ENCODE measurements at regions not wholly inside any gene's neighbourhood (a gene's known extent, or its start where the extent isn't known, plus 50 kb on each side); places are given as distances from the start of the nearest gene placed in this dataset.
"Not testable (repeated sequence)": the region's sequence is repeated elsewhere in the genome, so short reads cannot be mapped to it uniquely, and the experiment has no call there.

DNA sequence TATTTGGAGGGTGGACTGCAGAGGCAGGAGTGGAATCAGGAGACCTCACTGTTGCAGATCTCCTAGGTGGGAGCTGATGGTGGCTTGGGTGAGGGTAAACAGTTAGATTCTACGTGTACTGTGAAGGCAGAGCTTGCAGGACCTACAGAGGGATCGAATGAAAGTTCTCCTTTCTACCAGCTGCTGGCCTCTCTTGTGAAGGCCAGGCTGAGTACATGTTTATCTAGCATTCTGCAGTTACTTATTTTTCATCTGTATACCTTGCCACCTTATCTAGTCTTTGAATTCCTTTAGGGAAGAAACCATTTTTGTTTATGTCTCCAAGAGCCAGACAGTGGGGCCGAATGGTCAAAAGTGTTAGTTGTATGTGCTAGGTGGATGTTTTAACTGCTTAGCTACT, 57.6 kb downstream of the PTTG1 start:
- DNase-seq, result no peak

DNA sequence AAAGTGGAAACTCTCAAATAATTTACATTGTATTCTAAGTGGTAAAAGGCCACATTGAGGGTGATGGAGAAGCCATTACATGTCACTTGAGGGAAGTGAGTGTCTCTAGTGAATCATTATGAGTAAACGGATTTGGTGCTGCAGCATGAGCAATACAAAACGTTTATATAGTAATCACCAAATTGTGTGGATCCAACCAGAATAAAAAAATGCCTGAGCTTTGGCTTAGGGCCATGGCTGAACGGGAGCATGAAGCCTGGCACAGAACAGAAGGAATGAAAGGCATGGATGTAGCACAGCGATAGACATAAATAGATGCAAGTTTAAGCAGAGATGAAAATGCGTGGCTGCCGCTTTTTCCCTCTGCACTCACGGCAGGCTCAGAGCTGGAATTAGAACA, 58.3 kb downstream of the PTTG1 start:
- no peak for DNase-seq

DNA sequence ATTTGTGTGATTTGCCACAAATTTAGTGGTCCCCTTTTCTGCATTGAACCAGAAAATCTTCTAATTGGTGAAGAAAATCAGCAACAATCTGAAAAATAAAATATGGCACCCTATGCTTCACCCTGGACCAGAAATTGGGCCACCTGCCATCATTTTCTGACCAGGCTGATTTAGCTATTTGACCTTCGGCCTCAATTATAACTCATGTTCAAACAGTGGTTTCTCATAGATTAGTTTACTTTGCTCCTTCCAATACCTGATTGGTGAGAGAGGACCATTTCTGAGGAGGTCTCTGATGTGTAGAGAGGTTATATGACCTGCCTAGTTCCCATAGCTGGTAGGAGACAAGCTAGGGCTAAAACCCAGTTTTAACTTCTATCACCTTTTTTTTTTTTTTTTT, 59.0 kb downstream of the PTTG1 start:
- DNase-seq, result no peak

DNA sequence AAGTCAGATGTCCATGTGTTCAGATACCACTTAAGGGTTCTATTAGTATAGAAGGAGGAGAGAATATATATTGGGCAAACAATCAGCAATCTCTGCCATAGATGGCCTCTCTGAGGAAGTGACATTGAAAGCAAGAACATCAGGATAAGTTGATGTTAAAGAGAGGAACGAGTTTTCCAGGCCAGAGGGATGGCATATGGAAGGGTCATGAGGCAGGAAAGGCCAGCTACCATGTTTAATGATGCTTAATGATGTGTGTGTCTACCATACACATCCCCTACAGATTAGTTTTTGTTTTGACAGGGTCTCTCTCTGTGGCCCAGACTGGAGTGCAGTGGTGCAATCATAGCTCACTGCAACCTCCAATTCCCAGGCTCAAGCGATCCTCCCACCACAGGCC, 63.0 kb downstream of the PTTG1 start:
- no peak for DNase-seq

DNA sequence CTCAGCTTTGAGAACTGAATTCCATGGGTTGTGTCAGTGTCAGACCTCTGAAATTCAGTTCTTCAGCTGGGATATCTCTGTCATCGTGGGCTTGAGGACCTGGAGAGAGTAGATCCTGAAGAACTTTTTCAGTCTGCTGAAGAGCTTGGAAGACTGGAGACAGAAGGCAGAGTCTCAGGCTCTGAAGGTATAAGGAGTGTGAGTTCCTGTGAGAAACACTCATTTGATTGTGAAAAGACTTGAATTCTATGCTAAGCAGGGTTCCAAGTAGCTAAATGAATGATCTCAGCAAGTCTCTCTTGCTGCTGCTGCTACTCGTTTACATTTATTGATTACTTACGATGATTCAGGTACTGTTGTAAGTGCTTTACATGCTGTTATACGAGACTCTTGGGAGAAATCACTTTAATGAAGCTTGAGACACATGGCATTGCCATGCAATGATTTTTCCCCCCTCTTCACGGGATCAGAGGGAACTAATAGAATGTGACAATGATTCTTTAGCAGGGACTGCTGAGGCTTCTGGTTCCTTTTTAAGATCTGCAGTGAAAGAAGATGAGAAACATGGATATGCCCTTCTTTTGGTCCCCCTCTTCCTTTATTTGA, 63.8 kb downstream of the PTTG1 start:
- DNase-seq, result no peak

DNA sequence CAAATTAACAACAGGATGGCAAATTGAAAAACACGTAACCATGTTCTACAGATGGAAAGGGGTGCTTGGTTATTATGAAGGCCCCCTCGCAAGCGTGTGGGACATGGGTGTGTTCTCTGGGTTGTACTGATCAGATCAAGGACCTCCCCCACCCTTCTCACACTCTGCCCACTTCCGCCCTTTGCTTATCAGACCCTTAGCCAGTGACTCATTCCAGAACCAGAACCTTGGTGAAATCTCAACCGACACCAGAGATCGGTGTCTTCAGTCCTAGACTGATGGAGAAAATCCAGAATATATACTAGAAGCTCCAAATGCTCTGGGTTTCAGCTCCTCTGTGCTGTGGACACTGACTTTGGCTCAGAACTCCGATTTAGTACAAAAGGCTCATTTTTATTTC, 64.9 kb downstream of the PTTG1 start:
- peak; percentile 83 for DNase-seq

DNA sequence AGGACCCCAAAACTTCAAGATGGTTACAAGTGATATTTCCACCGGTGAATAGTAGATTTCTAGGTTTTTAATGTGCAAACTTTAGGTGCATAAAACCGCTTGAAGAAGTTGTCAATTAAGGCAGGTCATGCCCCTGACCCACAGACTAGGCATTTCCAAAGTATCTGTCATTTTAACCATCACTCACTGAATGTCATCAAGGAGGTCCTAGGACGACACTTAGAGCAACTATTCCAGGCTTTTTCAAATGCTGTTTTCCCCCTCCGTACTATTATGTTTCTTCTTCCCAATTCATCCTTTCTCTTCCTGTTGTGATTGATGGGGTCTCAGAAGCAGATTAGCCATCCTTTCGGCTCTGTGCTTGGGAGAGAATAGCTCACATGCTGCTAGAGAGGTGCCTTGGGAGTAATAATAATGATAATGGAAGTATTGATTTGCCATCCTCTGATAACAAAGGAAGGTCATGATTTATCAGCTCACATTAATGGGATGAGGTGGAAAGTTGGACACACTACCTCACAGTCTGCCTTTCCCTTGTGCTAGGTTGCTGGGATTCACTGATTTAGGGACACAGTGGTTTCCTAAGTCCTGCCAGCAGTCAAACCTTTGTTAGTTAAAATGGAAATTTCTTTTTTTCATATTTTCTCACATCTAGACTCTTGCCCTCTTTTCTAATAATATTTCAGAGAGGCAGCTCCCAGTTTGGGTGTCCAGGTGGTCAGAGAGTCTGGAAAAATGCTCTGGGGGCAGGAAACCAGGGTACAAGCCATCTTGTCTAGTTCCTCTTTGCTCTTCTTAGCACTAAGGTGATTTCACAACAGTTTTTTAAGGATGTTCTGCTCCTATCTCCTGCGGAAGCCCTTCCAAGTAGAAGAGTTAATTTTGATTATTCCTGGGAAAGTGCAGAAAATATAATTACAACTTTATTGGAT, 67.0 kb downstream of the PTTG1 start:
- DNase-seq, result no peak

DNA sequence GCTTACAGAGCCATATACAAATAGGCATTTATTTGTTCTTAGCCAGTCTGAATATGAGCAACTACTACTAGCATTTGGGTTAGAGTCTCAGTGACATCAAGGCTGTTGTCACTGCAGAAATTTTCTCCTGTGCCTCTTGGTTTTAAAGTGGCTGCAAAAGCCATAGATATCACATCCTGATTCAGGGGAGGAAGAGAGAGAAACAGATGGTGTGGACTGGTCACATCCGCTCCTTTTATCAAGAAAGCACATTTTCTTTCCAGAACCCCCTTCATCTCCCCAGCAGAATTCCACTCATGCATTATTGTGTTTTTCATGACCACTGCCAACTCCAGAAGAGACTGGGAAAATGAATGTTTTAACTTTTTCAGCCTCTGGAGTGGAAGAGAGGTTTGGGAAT, 69.8 kb downstream of the PTTG1 start:
- no peak for DNase-seq

DNA sequence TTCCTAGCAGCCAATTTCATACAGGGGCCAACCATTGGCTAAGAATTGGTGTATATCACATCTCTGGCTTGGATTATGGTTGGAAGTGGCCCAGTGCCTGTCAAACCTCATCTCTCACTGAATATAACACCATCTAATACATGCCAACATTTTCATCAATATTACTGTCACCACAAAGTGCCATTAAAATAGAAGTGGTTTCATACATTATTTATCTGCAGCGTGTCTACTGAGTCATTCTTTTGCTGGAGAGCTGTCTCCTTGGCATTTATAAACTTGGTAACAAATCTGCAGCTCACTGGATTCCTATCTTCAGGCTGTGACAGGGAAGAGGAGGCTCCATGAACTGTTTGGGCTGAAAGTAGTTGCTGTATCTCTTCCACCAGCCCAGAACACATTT, 70.9 kb downstream of the PTTG1 start:
- no peak for DNase-seq

DNA sequence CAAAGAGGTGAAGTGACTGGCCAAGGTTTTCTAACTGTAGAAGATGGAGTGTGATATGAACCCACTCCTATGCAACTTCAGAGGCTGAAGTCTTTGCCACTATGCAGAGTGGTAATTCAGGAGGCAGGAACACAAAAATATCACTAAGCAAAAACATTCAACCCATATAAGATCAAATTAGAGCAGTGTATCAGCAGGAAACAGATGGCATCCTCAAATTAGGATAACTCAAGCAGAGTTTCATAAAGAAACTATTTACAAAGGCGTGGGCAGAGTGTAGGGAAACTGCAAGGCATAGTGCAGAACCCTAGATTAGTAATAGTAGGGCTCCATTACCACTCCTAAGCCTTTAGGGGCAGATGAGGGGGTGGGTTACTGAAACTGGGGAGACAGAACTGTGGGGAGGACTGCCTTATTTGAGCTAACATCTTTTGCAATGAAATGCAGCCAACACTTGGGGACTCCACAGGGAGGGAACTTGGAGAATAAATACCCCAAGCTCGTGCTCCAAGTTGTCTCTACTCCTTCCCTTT, 72.2 kb downstream of the PTTG1 start:
- DNase-seq, result no peak

DNA sequence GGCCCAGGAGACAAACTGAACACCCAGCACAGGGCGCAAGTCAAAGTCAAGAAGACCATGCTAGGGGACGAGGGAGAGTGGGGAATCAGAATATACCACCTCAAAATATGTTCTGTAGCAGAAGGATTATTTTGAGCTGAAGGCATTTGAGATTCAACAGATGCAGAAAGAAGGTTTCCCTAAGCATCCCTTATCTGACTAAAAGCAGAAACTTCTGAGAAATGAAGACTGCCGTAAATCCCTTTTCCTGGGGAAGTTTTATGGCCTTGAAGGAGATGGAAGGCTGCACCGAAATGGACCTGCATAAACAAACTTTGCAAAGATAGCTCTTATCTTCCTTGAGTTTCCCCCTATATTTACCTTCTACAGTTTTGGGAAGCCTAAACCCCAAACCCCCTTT, 72.8 kb downstream of the PTTG1 start:
- DNase-seq, result no peak

DNA sequence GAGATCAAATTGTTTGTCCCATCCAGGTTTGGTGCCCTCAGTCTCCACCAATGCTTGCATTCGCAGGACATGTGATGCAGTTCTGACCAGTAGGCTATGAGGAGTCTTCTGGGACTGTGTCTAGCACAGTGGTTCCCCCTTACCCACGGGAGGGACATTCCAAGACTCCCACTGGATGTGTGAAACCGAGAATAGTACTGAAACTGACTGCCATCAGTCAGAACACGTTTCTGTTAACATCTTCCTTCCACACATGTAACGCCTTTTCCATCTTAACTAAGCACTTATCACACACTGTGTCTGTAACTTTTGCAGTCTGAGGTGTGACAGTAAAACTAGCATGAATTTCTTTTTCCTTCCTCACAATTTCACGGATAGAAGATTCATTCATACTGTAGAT, 74.7 kb downstream of the PTTG1 start:
- DNase-seq, result no peak

DNA sequence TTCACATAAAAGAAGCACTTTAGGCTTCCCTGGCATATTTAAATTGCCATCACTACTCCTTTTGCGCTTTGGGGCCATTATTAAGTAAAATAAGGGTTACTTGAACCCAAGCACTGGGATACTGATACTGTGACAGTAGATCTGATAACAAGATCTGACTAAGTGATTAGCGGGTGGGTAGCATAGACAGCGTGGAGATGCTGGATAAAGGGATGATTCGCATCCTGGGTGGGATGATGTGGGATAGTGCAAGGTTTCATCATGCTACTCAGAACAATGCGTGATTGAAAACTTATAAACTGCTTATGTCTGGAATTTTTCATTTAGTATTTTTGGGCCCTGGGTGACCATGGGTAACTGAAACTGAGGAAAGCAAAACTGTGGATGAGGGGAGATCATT, 75.1 kb downstream of the PTTG1 start:
- DNase-seq, result no peak

DNA sequence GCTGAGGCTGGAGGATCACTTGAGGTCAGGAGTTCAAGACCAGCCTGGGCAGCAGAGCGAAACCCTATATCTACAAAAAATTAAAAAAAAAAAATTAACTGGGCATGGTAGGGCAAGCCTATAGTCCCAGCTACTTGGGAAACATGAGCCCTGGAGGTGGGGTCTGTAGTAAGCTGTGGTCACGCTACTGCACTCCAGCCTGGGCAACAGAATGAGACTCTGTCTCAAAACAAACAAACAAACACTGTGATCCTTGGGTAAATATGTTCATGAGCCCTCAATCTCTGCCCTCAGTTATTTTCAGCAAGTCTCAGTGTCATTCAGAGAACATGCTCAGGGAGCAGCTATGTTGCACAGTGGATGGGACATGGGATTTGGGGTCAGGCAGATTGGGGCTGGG, 76.2 kb downstream of the PTTG1 start:
- DNase-seq, result no peak

DNA sequence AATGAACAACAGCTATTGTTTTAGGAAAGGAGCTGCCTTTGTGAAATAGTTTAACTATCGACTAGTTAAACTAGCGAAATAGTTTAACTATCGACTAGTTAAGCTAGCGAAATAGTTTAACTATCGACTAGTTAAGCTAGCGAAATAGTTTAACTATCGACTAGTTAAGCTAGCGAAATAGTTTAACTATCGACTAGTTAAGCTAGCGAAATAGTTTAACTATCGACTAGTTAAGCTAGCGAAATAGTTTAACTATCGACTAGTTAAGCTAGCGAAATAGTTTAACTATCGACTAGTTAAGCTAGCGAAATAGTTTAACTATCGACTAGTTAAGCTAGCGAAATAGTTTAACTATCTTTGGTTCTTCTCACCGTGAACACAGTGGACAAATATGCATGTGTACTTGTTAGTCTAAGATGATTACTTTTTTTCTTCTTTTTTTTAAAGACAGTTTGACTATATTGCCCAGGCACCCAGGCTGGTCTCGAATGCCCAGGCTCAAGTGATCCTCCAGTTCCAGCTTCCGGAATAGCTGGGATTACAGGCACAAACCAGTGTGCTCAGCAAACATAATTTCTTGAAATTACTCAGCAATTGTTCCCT, 76.9 kb downstream of the PTTG1 start:
- DNase-seq, result not testable (repeated sequence)

DNA sequence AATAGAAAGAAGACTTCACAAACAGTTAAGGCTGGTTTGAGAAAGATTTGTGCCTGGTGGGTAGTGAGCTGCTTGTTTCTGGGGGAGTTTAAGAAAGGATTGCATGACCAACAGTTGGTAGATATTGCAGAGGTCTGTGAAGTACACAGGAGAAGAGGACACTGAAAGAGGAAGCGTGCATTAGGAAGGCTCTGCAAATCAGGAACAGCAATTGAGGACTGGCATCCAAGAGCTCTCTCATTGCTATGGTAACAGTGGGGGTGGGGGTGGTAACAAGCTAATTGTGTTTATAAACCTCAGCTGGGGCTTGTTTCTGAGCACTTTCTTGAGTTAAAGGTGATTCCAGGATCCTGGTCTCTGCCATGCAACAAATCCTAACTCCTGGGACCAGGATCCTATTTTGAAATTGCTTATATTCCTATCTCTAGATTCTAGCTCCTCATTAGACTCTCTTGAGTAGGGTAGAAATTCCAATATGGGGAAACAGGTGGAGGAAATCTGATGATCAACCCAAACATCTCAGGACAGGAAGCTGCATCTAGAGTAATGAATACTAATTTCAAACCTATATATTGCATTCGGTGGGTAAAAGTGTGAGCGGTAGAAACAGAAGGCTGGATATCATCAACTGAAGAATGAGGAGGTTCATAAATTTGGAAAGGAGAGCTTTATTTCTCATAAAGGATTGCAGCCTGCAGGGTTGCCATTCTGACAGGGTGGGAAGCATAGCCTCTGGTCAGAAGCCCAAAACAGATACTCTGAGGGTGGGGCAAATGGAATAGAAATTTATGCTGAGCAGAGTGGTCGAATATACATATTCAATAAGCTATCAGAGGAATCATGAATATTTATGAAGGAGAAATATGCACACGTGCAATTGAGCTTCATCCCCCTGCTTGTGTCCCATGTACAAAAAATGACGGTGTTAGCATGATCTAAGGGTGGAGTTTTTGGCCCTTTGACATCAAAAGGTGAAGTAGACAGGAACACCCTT, 79.4 kb downstream of the PTTG1 start:
- DNase-seq, result no peak

DNA sequence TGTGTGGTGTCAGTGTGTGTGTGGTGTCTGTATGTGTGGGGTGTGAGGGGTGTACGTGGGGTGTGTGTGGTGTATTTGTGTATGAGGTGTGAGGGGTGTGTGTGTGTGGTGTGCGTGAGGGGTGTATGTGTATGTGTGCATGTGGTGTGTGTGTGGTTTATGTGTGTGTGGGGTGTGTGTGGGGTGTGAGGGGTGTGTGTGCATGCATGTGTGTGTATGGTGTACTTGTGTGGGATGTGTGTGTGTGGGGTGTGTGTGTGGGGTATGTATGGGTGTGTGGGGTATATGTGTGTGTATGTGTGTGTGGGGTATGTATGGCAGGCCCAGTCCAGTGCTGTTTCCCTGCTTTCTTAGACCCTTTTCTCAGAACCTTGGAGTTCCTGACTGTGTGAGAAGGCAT, 83.3 kb downstream of the PTTG1 start:
- no peak for DNase-seq

DNA sequence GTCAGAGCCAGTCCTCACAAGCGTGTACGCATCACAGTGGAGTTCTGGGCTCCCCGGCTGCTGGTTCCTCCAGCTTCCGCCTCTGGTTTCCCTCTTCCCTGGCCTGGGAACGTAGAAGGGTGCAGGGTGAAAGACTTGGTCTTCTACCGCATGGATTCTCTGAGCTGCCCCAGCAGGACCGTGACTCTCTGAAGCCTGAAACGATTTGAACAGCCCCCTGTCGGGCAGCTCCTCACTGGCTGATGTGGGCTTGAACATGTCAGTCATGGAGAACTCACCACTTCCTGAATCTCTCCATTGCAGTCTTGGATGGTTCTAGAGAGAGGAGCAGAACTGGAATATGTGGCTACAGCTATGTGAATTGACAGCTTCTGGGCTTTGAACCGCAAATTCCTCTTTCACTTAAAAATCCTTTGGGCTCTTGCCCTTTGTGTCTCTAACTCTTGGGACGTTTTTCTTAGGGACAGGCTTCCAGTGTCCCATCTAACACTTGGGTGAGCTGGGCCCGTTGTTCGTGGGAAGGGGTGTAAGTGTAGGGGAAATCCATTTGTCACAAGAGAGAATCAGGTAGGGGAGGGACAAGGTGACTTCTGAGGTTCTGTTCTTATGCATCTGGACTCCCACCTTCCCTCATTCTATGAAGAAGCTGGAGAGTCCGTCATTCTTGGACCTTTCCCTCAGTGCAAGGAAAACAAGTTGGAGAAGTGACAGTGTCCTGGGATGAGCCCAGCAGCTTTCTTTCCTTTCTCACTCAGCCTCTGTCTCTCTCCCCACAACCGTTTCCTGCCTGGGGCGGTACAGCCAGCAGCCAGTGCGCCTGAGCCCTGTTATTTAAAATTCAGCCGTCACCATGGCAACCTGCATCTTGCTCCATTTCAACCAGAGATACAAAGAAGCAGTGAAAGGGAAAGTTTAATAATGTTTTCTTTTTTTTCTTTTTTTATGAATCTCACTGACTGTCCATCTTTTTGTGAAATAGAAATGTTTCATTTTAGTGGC, 84.7 kb downstream of the PTTG1 start:
- DNase-seq, result peak; percentile 89

DNA sequence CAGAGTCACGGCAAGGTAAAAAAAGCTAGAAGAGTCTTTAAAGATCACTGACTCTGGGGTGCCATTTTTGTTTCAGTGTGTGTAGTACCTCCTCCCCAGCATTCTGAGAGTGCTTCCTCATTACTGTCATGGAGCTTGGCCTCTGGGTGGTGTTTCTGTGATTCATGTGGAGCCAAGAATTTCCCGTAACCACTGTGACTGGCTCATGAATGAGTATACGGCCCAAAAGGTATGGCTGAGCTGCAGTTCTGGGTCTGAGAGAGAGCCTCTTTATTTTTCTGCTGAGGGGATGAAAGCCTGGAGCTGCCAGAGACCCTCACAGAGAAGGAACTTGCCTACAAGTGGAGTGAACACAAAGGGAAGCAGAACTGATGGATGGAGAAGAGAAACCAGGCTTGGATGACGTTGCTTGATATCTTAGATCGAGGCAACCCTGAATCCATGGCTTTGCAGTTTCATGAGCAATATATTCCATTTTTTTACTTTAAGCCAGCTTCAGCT, 85.6 kb downstream of the PTTG1 start:
- DNase-seq, result peak; percentile 66

DNA sequence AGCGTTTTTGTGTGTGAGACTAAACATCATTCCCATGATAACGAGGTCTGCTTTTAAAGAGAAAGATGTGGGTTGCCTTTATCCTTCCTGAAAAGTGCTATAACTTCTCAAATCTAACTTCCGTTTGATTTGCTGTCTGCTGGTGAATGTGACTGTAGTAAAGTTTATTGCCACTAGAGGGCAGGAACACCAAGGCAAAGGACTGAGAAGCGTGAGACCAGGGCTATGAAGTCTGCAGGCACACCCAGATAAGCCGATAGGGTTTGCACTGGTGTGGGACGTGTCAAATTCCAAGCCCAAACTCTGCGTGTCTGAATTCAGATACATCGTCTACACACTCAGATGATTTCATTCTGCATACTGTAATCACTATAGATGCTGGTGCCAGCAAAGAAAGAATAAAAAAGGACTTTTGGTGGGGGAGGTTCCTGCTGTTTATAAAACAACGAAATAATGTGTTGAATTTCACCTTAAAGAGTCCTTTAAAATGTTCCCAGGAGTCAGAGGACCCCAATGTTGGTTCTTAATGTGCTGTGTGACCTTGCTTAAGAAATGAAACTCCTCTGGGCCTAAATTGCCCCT, 87.2 kb downstream of the PTTG1 start:
- DNase-seq, result peak; percentile 80
